ENCODE measurements at regions not wholly inside any gene's neighbourhood (a gene's known extent, or its start where the extent isn't known, plus 50 kb on each side); places are given as distances from the start of the nearest gene placed in this dataset.
"Not testable (repeated sequence)": the region's sequence is repeated elsewhere in the genome, so short reads cannot be mapped to it uniquely, and the experiment has no call there.

DNA sequence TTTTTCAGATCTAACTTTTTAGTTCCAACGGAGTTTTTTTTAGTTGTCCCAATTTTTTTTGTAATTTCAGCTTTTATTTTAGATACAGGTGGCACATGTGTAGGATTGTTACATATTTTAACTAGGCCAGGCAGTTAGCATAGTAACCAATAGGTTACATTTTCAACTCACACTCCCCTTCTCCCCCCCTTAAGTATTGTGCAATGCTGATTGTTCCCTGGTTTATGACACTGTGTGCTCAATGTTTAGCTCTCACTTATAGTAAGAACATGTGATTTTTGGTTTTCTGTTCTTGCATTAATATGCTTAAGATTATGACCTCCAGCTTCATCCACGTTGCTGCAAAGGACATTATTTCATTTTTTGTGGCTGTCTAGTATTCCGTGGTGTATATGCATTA, 503.2 kb downstream of the CDH9 start:
- DNase-seq, result no peak

DNA sequence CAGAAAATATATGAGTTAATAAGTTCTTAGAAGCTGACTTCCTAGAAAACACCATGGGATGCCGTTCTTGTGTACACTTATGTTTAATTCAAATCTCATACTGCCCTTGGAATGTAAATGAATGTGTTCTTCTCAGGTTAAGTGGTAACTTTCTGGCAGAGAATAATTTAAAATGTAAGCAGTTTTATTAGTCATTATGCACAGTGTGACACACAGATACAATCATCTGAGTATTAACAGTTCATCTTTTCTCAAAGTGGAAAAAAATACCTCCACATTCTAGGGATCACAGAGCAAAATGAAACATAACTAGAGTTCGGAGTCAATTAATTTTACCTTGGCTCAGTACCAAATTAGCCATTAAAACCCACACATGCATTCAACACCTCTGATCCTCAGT, 508.1 kb downstream of the CDH9 start:
- no peak for DNase-seq

DNA sequence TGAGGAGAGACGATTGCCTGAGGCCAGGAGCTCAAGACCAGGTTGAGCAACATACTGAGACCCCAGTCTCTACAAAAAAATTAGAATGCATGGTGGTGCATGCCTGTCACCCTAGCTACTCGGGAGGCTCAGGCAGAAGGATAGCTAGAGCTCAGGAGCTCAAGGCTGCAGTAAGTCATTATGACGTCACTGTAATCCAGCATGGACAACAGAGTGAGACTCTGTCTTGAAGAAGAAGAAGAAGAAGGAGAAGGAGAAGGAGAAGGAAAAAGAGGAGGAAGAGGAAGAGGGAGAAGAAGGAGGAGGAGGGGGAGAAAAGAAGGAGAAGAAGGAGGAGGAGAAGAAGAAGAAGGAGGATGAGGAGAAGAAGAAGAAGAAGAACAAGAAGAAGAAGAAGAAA, 519.1 kb downstream of the CDH9 start:
- no peak for DNase-seq

DNA sequence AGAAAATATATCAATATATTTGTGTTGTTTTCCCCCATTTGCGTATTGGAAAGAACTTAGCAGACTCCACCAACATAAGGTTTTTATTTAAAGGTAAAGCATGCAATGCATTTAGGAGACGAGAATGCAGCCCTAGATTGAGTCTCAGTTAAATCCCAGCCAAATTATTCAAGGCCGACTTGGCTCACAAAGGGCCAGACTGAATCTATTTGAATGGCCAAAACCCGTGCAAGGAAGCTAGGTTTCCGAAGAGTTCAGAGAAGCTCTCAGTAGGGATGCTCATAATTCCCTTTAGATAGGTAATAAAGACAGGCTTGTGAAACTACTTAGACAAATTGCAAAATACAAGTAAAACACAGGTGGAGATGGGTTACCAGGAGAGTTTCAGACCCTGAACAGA, 520.3 kb downstream of the CDH9 start:
- no peak for DNase-seq

GRCh38 chr5:26498972-26499371, 539.4 kb downstream of the CDH9 start:
- DNase-seq, result no peak

DNA sequence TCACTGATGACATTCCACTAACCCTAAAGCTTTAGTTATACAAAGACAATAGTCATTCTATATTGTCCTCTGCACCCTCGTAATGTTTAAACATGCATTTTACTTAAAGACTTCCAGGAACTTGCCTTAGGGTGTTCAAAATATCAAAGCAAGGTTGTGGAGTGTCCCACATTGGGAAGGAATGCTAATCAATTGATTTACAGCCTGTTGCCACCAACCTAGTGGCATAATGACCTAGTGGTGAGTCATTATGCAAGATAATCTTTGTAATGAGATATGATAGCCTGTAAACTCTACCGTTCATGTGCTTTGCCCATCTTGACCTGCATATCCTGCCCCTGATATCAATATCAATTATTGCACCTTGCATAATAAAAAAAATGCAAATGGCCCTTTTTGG, 542.9 kb downstream of the CDH9 start:
- no peak for DNase-seq

DNA sequence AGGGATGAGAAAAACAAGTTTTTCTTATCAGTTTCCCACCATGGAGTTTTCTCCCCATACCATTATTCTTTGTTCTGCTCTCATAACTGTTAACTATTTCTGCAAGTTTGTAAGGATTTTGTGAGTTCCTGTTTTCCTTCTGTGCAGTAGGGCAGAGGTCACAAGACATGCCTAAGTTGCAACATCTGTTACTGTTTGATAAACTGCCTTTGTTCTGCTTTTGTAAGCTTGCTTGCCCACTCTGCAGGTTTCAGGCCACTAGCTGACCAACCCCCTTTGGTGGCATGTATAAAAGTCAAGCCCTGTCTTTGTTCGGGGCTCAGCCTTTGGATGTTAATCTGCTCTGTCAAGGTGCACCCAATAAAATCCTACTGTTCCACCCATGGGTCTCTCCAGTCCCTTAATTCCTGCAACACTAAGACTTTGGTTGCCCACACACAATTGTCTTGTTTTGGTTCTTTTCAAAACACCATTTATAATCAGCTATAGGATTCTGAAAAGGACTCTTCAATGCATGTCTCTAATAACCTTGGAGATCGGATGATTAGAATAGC, 545.4 kb downstream of the CDH9 start:
- DNase-seq, result no peak

- DNase-seq, result no peak
Measured at GRCh38 chr5:26487553-26487952, 550.8 kb downstream of the CDH9 start.

- no peak for DNase-seq
Measured at GRCh38 chr5:26486631-26487030, 551.8 kb downstream of the CDH9 start.

DNA sequence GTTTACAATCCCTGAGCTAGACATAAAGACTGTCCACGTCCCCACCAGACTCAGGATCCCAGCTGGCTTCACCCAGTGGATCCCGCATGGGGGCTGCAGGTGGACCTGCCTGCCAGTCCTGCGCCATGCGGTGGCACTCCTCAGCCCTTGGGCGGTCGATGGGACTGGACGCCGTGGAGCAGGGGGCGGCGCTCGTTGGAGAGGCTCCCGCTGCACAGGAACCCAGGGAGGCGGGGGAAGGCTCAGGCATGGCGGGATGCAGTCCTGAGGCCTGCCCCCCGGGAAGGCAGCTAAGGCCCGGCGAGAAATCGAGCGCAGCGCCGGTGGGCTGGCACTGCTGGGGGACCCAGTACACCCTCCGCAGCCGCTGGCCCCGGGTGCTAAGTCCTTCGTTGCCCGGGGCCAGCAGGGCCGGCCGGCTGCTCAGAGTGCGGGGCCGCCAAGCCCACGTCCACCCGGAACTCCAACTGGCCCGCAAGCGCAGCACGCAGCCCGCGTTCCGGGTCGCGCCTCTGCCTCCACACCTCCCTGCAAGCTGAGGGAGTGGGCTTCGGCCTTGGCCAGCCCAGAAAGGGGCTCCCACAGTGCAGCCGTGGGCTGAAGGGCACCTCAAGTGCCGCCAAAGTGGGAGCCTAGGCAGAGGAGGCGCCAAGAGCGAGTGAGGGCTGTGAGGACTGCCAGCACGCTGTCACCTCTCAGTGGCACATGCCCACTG, 553.1 kb downstream of the CDH9 start:
- DNase-seq, result not testable (repeated sequence)

- peak; percentile 22 for DNase-seq
Measured at GRCh38 chr5:26482810-26483375, 555.5 kb downstream of the CDH9 start.

- no peak for DNase-seq
Measured at GRCh38 chr5:26482076-26482809, 556.1 kb downstream of the CDH9 start.

DNA sequence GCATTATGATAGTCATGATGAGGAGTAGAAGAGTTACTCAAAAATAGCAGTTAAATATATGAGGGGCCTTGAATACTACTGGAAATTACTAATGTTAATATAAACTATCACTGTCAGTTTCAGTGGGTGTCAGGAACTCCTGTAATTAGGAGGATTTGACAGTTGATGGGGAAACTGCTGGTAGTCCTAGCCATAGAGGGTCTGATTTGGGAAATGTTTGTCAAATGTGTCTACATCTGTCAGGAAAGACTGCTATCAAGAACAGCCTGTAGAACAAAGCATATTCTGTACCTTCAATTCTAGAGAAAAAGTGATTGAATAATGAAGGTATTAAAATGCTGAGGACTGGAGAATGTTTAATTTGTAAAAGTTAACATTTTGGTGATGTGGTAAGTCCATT, 567.9 kb downstream of the CDH9 start:
- no peak for DNase-seq

DNA sequence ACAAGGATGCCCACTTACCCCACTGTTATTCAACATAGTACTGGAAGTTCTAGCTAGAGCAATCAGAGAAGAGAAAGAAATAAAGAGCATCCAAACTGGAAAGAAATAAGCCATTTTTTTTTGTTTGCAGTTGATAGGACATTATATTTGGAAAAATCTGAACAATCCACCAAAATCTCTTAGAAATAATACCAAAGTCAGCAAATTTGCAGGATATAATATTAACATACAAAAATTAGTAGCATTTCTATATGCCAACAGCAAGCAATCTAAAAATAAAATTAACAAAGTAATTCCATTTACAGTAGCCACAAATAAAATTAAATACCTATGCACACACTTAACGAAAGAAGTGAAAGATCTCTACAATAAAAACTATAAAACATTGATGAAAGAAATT, 599.3 kb downstream of the CDH9 start:
- no peak for DNase-seq

GRCh38 chr5:26434688-26435087, 603.7 kb downstream of the CDH9 start:
- no peak for DNase-seq

DNA sequence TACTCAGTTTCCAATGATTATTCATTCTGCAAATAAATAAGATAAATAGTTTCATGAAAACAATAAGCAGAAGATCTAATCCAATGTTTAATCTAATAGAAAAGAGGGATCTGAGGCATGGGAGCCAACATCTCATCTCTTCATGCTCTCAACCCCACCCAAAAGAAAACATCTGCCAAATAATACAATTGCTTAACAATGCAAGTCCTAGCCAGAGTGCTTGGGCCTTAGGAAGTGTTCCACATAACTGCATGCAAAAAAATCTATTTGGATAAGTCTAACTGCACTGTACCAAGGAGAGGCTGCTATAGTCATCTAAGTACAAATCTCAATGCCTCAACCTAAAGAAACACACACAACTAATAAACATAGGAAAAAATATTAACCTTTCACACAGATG, 606.0 kb downstream of the CDH9 start:
- no peak for DNase-seq

DNA sequence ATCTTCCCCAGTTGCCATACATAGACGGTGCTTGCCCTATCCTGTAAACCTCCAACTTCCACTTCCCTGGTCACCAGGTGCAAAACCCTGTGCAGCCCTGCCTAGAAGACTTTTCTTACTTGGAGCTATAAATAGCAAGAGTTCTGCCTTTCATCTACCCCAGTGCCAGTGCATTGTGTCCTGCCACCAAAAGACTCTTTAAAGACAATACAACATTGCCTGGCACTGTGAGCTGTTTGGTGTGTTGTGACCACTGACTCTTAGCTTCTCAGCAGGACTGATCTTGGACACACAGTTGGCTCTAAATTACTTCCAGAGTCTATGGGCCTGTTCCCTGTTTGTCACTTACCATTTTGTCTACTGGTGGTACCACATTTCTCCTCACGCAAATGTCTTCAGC, 608.1 kb downstream of the CDH9 start:
- no peak for DNase-seq

DNA sequence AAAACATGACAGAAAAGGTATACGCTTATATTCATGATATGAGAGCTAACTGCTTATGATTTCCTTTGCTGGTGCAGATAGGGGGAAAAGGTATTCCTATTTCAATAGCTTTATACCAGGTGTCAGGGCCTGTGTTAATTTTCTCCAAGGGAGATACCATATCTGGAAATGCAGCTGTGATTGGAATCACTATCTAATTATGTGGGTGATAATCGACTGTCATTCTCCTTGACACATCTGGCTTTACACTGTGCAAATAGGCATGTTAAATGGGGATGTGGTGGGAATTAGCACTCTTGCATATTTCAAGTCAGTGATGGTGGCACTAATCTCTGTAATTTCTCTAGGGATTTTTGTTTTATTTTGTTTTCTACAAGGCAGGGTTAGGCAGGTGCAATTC, 611.1 kb downstream of the CDH9 start:
- DNase-seq, result no peak

GRCh38 chr5:26419987-26420386, 618.4 kb downstream of the CDH9 start:
- no peak for DNase-seq

GRCh38 chr5:26416911-26417310, 621.5 kb downstream of the CDH9 start:
- no peak for DNase-seq

DNA sequence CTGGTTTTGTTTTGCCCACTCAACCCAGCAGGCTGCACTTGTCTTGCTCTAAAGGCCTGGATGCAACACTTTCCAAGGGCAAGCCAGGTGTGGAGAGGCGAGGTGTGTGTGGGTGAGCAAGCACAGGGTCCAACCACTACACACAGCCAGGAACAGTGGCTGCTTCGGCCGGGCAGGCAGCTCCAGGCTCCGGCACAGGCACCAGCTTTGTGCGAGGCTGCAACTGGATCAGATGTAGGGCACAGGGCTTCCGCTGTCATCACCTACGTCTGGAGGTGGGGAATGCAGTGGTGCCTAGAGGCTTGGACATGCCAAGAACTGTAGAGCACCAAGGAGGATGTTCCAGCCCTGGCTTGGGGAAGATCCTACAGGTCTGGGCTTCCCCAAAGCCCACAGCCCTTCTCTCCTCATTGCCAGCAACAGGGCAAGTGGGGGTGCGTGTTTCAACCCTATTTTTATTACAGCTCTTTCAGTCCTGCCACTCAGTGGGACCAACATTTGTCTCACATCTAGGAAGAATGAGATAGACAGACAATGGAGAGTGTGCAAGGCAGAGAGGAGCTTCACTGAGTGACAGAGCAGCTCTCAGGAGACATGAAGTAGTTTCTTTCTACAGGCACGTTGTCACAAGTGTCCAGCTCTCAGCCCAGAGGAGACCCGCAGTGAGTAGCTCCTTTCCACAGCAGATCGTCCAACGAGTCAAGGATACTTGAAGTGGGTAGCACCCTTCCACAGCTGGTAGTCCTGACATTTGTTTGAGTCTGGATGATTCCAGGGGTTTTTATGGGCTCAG, 622.2 kb downstream of the CDH9 start:
- DNase-seq, result no peak

DNA sequence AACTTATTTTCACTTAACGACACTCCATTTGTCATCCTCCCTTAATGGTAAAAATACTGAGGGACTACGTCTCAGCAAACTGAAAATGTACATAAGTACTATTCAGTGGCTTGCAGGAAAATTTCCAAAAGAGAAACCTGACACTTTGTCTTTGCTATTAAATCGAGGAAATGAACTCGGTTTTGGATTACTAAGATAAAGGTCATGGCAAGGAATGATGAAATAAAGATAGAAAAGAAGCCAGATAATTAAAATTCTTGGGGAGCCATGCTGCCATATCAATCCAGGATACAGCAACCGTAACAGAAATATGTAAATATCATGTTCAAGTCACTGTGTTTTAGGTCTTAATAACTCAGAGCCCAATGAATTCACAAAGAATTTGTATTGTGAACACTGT, 647.8 kb downstream of the CDH9 start:
- DNase-seq, result no peak

GRCh38 chr5:26388976-26389375, 649.4 kb downstream of the CDH9 start:
- DNase-seq, result no peak
